B cell (primary cell): ENCODE measurements at regions not wholly inside any gene's neighbourhood (a gene's known extent, or its start where the extent isn't known, plus 50 kb on each side); places are given as distances from the start of the nearest gene placed in this dataset.

ENCODE experiments used
- ATAC-seq: fragments of 200-7000 bp; cut with Tn5 transposase; one replicate; pipeline ENCODE4 v1.10.0; 2021; ENCODE audit warnings: low read depth, mild to moderate bottlenecking, moderate number of reproducible peaks, moderate library complexity
- CTCF ChIA-PET: fragments of 350-600 bp; sonication (Branson Sonifier 250); formaldehyde crosslinking; loops from one replicate; lab custom pipeline; 2021; ENCODE audit warnings: antibody characterized with exemption, inconsistent platforms; lab: Charles Lee
- POLR2A ChIA-PET: fragments of 350-600 bp; sonication (Branson Sonifier 250); formaldehyde crosslinking; loops from one replicate; lab custom pipeline; 2021; ENCODE audit warnings: antibody characterized with exemption; lab: Charles Lee
- DNase-seq: peaks from one replicate; pipeline ENCODE4 v3.0.0; 2013
- H2AFZ ChIP-seq: 2 replicates; pipeline ENCODE4 v1.6.1; 2012; ENCODE audit warnings: mild to moderate bottlenecking, low read depth, low read length; ENCODE audit not compliant: insufficient read depth, poor library complexity, severe bottlenecking
- H3K27ac ChIP-seq, 2 donors: 1 replicate in 1 of 2; 2 replicates in 1 of 2; pipeline ENCODE4 v1.5.1; 2012 to 2013; ENCODE audit warnings: low read length in 2 of 2, mild to moderate bottlenecking in 2 of 2, moderate library complexity in 1 of 2
- H3K27me3 ChIP-seq, 4 experiments: fragments of 200-600 bp in 1 of 4; sonication (generic) in 1 of 4; replicated peaks in 1 of 4; 1 replicate in 2 of 4; 2 replicates in 2 of 4; pipeline versions ENCODE4 v1.6.1 to v1.7.0; 2013 to 2016; ENCODE audit warnings: low read length in 3 of 4, mild to moderate bottlenecking in 2 of 4, mixed read lengths in 1 of 4, moderate library complexity in 1 of 4; ENCODE audit not compliant: insufficient read depth in 4 of 4, control insufficient read depth in 3 of 4; ENCODE audit errors: control extremely low read depth in 1 of 4
- H3K36me3 ChIP-seq, 2 experiments: replicated peaks in 1 of 2; 1 replicate in 1 of 2; 2 replicates in 1 of 2; pipeline versions ENCODE4 v1.6.1 to v1.7.1; 2013; ENCODE audit warnings: low read length in 1 of 2; ENCODE audit not compliant: insufficient read depth in 2 of 2, control insufficient read depth in 1 of 2; ENCODE audit errors: control extremely low read depth in 1 of 2, extremely low read depth in 1 of 2
- H3K4me1 ChIP-seq, 2 donors: fragments of 200-600 bp in 1 of 2; sonication (generic) in 1 of 2; 1 replicate in 1 of 2; 2 replicates in 1 of 2; pipeline versions ENCODE4 v1.5.1 to v1.6.1; 2013 to 2017; ENCODE audit warnings: low read length in 2 of 2; ENCODE audit not compliant: control insufficient read depth in 2 of 2, insufficient read depth in 2 of 2
- H3K4me2 ChIP-seq: replicated peaks from 2 replicates; pipeline ENCODE3; 2012; ENCODE audit warnings: mild to moderate bottlenecking, low read depth, low read length; ENCODE audit not compliant: poor library complexity, severe bottlenecking
- H3K4me3 ChIP-seq, 5 experiments: fragments of 200-600 bp in 1 of 5; sonication (generic) in 1 of 5; 1 replicate in 3 of 5; 2 replicates in 2 of 5; pipeline versions ENCODE4 v1.5.1 to v1.7.0; 2011 to 2016; ENCODE audit warnings: low read length in 4 of 5, mild to moderate bottlenecking in 4 of 5, low read depth in 2 of 5, control low read depth in 1 of 5, moderate library complexity in 1 of 5; ENCODE audit not compliant: insufficient read depth in 1 of 5; ENCODE audit errors: control extremely low read depth in 1 of 5, extremely low read depth in 1 of 5
- H3K79me2 ChIP-seq: fragments of 200-600 bp; sonication (generic); one replicate; pipeline ENCODE4 v1.6.0; 2016; ENCODE audit warnings: low read length; ENCODE audit not compliant: control insufficient read depth, insufficient read depth
- H3K9ac ChIP-seq: fragments of 200-600 bp; sonication (generic); 2 replicates; pipeline ENCODE4 v1.6.1; 2017; ENCODE audit warnings: mild to moderate bottlenecking, low read length, moderate library complexity
- H3K9me3 ChIP-seq, 3 donors: one replicate each; pipeline versions ENCODE4 v1.6.1 to v1.7.1; 2013; ENCODE audit warnings: low read length in 2 of 3; ENCODE audit not compliant: control insufficient read depth in 2 of 3, insufficient read depth in 1 of 3; ENCODE audit errors: control extremely low read depth in 1 of 3
- H4K20me1 ChIP-seq: 2 replicates; pipeline ENCODE4 v1.6.0; 2012; ENCODE audit warnings: mild to moderate bottlenecking, low read length; ENCODE audit not compliant: insufficient read depth, control insufficient read depth, poor library complexity, severe bottlenecking
- H3K27ac Mint-ChIP-seq: one replicate; pipeline ENCODE4 v1.8.0; 2021; ENCODE audit warnings: mixed read lengths
- H3K27me3 Mint-ChIP-seq: one replicate; pipeline ENCODE4 v1.8.0; 2021; ENCODE audit warnings: mixed read lengths
- H3K4me1 Mint-ChIP-seq: one replicate; pipeline ENCODE4 v1.8.0; 2021; ENCODE audit warnings: mixed read lengths
- H3K4me3 Mint-ChIP-seq: one replicate; pipeline ENCODE4 v1.8.0; 2021; ENCODE audit warnings: mixed read lengths
- H3K9me3 Mint-ChIP-seq: one replicate; pipeline ENCODE4 v1.8.0; 2022; ENCODE audit warnings: mixed read lengths; ENCODE audit not compliant: insufficient read depth
- CTCF ChIP-seq: fragments of 200-600 bp; IDR thresholded peaks from one replicate; pipeline ENCODE4 v1.8.0; 2022; ENCODE audit warnings: antibody characterized with exemption, mild to moderate bottlenecking
- EZH2 ChIP-seq: IDR thresholded peaks from 2 replicates; pipeline ENCODE4 v1.6.1; 2012; ENCODE audit warnings: borderline replicate concordance, low read depth, mild to moderate bottlenecking, moderate library complexity, low read length; ENCODE audit not compliant: insufficient read depth, poor library complexity, severe bottlenecking
- WGBS: methylation state at CpG from one replicate; pipeline ENCODE4 v1.1.5; 2013; ENCODE audit warnings: missing lambda C conversion rate; ENCODE audit not compliant: insufficient coverage; 5-methylcytosine and 5-hydroxymethylcytosine counted together
- intact Hi-C: fragments of 100-400 bp; cut with micrococcal nuclease; formaldehyde crosslinking; loops from one replicate; pipeline ENCODE4 v1.10.0; 2022

GRCh38 chr6:9627916-9628315 lies 787.0 kb downstream of the TFAP2A start:
- Mint-ChIP-seq H3K27ac (no peak overlapping the region), H3K9me3 (peaks cover 2% of the 10 kb centered on the region), H3K27me3 (no peaks in the 10 kb centered on the region), H3K4me3 (no peak overlapping the region), H3K4me1 (no peaks in the 10 kb centered on the region)
- Histone ChIP-seq H3K9me3 (peaks cover 0 to 10% (median 5%) of the 10 kb centered on the region in 3 donors), H3K36me3 (no peaks in the 10 kb centered on the region), H3K27ac (no peak overlapping the region), H4K20me1 (no peaks in the 10 kb centered on the region), H3K4me1 (no peaks in the 10 kb centered on the region), H3K4me2 (no peak overlapping the region), H3K4me3 (no peak overlapping the region), H3K9ac (no peak overlapping the region), H2AFZ (no peak overlapping the region), H3K79me2 (no peaks in the 10 kb centered on the region), H3K27me3 (no peaks in the 10 kb centered on the region)
- intact Hi-C loops: no loop called here
- DNase-seq (no peak), ATAC-seq (no peak)
- ChIA-PET CTCF (no interaction called here), POLR2A (no interaction called here)
- no peak for TF ChIP-seq EZH2
- TF ChIP-seq CTCF: no peak
- WGBS: 76% methylated on average over 3 of the region's 3 CpGs

GRCh38 chr6:9623985-9624384 lies 790.9 kb downstream of the TFAP2A start:
- TF ChIP-seq EZH2 (no peak), CTCF (no peak)
- no peaks in the 10 kb centered on the region for H3K27me3 Mint-ChIP-seq
- WGBS: 90% methylated on average over 2 of the region's 3 CpGs
- CTCF ChIA-PET: no interaction called here
- POLR2A ChIA-PET: no interaction called here
- intact Hi-C loops: no loop called here
- Histone ChIP-seq H3K4me3 (no peak overlapping the region), H3K9ac (no peak overlapping the region), H3K4me1 (no peaks in the 10 kb centered on the region), H2AFZ (no peak overlapping the region), H3K9me3 (peaks cover 0 to 1% (median 0%) of the 10 kb centered on the region in 3 donors), H3K27me3 (no peaks in the 10 kb centered on the region), H3K27ac (no peak overlapping the region), H4K20me1 (no peaks in the 10 kb centered on the region), H3K79me2 (no peaks in the 10 kb centered on the region), H3K36me3 (no peaks in the 10 kb centered on the region), H3K4me2 (no peak overlapping the region)
- H3K4me3 Mint-ChIP-seq: no peak overlapping the region
- H3K4me1 Mint-ChIP-seq: no peaks in the 10 kb centered on the region
- no peaks in the 10 kb centered on the region for H3K9me3 Mint-ChIP-seq
- H3K27ac Mint-ChIP-seq: no peak overlapping the region
- no peak for DNase-seq
- no peak for ATAC-seq
